Osteoblast (primary cell): ENCODE measurements at regions not wholly inside any gene's neighbourhood (a gene's known extent, or its start where the extent isn't known, plus 50 kb on each side); places are given as distances from the start of the nearest gene placed in this dataset.
A peak's percentile ranks its signal among the peaks of the same experiment; 100 is the strongest.

Source experiments
- DNase-seq: peaks from one replicate; pipeline ENCODE4 v3.0.0; 2011; ENCODE audit warnings: low spot score, mixed read lengths; ENCODE audit not compliant: insufficient read length; ENCODE audit errors: missing footprints
- H2AFZ ChIP-seq: 2 replicates; pipeline ENCODE4 v1.6.0; 2011; ENCODE audit warnings: mild to moderate bottlenecking, low read length
- H3K27ac ChIP-seq: 2 replicates; pipeline ENCODE4 v1.5.1; 2011; ENCODE audit warnings: mild to moderate bottlenecking, low read depth, low read length, moderate library complexity
- H3K27me3 ChIP-seq: 2 replicates; pipeline ENCODE4 v1.6.0; 2012; ENCODE audit warnings: mild to moderate bottlenecking, control low read depth, inconsistent platforms, low read length, moderate library complexity; ENCODE audit not compliant: insufficient read depth
- H3K36me3 ChIP-seq: 2 replicates; pipeline ENCODE4 v1.5.1; 2011; ENCODE audit warnings: mild to moderate bottlenecking, low read length, control low read depth, moderate library complexity; ENCODE audit not compliant: insufficient read depth
- H3K4me1 ChIP-seq: 2 replicates; pipeline ENCODE4 v1.5.1; 2011; ENCODE audit warnings: mild to moderate bottlenecking, low read length, control low read depth, moderate library complexity; ENCODE audit not compliant: insufficient read depth
- H3K4me2 ChIP-seq: 2 replicates; pipeline ENCODE4 v1.6.0; 2011; ENCODE audit warnings: mild to moderate bottlenecking, low read length; ENCODE audit not compliant: insufficient read depth
- H3K4me3 ChIP-seq: fragments of 200-600 bp; sonication (generic); 3 replicates; pipeline ENCODE4 v1.5.1; 2012; ENCODE audit warnings: mild to moderate bottlenecking, low read length, inconsistent platforms; ENCODE audit not compliant: insufficient read depth
- H3K79me2 ChIP-seq: 2 replicates; pipeline ENCODE4 v1.6.0; 2012; ENCODE audit warnings: mild to moderate bottlenecking, low read length, control low read depth, inconsistent platforms; ENCODE audit not compliant: insufficient read depth
- H3K9me3 ChIP-seq: 2 replicates; pipeline ENCODE4 v1.5.1; 2011; ENCODE audit warnings: low read depth, low read length, control low read depth
- H4K20me1 ChIP-seq: 2 replicates; pipeline ENCODE4 v1.6.0; 2012; ENCODE audit warnings: mild to moderate bottlenecking, low read length, control low read depth; ENCODE audit not compliant: insufficient read depth
- TF ChIP-seq, protein P1 (sequence below): IDR thresholded peaks from 2 replicates; pipeline ENCODE4 v1.5.1; 2011; ENCODE audit warnings: mild to moderate bottlenecking, low read depth, low read length, moderate library complexity; ENCODE audit errors: extremely low read depth

DNA sequence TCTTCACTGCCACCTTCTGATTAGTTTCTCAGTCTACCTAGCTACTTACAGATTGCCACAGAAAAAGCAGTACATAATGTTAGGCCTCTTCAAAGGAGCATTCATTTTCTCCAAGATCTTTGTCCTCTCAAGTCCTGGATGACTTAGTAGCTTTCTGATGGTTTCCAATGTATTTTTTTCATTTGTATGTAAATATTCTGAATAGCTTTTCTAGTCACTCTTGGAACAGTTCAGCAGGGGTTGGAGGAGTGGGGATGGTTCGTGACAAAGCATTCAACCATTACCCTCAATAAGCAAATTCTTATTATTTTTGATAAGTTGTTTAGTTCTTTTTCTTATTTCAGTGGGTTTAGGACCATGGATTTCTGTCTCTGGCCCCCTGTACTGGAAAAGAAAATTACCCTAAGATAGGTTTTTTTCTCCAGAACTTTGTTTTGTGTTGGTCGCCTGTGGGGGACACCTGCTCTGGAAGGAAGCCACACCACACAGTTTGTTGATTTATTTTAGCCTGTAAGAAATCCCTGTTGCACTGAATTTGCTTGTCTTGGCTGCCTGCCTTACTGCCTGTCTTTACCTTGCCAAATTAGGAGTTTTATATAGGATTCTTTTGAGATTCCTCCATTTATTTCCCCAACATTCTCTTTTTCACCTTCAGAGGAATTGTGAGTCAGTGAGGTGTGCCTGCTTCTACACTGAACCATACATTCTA lies 247.9 kb downstream of the RFPL4B start:
- H3K27ac ChIP-seq = no peak overlapping the region
- no peak overlapping the region for H2AFZ ChIP-seq
- H3K9me3 ChIP-seq = no peaks in the 10 kb centered on the region
- H3K79me2 ChIP-seq = no peaks in the 10 kb centered on the region
- DNase-seq = no peak
- no peaks in the 10 kb centered on the region for H3K36me3 ChIP-seq
- TF ChIP-seq, protein P1, sequence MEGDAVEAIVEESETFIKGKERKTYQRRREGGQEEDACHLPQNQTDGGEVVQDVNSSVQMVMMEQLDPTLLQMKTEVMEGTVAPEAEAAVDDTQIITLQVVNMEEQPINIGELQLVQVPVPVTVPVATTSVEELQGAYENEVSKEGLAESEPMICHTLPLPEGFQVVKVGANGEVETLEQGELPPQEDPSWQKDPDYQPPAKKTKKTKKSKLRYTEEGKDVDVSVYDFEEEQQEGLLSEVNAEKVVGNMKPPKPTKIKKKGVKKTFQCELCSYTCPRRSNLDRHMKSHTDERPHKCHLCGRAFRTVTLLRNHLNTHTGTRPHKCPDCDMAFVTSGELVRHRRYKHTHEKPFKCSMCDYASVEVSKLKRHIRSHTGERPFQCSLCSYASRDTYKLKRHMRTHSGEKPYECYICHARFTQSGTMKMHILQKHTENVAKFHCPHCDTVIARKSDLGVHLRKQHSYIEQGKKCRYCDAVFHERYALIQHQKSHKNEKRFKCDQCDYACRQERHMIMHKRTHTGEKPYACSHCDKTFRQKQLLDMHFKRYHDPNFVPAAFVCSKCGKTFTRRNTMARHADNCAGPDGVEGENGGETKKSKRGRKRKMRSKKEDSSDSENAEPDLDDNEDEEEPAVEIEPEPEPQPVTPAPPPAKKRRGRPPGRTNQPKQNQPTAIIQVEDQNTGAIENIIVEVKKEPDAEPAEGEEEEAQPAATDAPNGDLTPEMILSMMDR = no peak
- H3K27me3 ChIP-seq = no peaks in the 10 kb centered on the region
- no peaks in the 10 kb centered on the region for H4K20me1 ChIP-seq
- H3K4me2 ChIP-seq = no peak overlapping the region
- H3K4me3 ChIP-seq = no peak overlapping the region
- H3K4me1 ChIP-seq = no peaks in the 10 kb centered on the region

DNA sequence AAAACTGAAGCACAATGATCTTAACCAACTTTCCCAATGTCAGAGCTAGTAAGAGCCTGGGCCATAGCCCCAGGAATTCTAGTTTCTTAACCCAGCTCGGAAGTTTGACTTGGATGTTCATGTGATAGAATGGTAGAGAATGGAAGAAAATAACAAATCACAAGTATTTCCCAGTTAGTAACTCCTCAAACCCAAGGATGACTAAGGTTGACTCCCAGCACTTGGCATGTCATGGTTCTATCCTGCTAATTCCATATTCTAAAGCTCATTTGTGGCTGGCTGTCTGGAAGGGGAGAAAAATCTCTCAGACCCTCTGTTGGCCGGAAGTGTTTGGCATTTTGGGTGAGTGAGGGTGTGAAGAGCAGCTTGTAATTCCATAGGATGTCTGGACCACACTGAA lies 248.7 kb downstream of the RFPL4B start:
- H3K4me3 ChIP-seq = no peak overlapping the region
- H3K4me2 ChIP-seq = no peak overlapping the region
- H3K36me3 ChIP-seq = no peaks in the 10 kb centered on the region
- TF ChIP-seq, protein P1 = no peak
- DNase-seq = no peak
- H2AFZ ChIP-seq = no peak overlapping the region
- H4K20me1 ChIP-seq = no peaks in the 10 kb centered on the region
- H3K9me3 ChIP-seq = no peaks in the 10 kb centered on the region
- H3K79me2 ChIP-seq = no peaks in the 10 kb centered on the region
- H3K27ac ChIP-seq = no peak overlapping the region
- no peaks in the 10 kb centered on the region for H3K4me1 ChIP-seq
- no peaks in the 10 kb centered on the region for H3K27me3 ChIP-seq

DNA sequence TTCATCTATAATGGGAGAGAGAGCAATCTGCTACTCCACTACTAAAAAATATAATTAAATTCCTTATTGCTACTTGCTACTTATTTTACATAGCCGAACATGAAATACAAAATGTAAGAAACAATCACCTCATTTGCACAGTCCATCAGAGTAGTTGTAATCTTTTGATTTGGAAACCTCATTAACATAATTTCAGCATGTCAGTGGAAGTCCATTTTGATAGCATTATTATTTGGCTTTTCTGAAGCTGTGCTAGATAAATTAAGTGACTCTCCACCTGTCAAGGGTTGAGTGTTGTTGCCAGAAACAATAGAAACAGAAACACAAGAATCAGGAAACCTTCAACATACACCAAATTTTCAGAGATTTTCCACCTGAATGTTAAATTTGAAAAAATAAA lies 250.0 kb downstream of the RFPL4B start:
- Histone ChIP-seq H3K27me3 (no peaks in the 10 kb centered on the region), H3K9me3 (no peaks in the 10 kb centered on the region), H3K4me1 (no peaks in the 10 kb centered on the region), H3K27ac (no peak overlapping the region), H2AFZ (no peak overlapping the region), H3K36me3 (no peaks in the 10 kb centered on the region), H4K20me1 (no peaks in the 10 kb centered on the region), H3K4me2 (no peak overlapping the region), H3K4me3 (no peak overlapping the region), H3K79me2 (no peaks in the 10 kb centered on the region)
- TF ChIP-seq, protein P1 = no peak
- no peak for DNase-seq

DNA sequence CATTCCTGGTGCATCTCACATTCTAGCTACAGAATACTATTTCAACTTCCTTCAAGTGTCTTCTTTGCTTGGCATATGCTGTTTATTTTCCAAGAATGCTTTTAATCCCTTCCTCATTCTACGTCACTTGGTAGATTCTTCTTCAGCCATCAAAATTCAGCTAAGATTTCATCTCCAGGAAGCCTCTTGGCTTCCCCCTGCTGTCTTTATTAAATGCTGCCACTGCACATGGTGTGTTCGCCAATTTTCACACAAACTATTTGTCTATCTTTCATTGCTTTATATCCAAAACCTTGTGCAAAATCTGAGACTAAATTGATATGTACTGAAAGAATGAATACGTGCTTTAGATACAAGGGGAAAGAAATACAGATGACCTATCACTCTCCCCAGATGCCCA lies 253.0 kb downstream of the RFPL4B start:
- H3K79me2 ChIP-seq = no peaks in the 10 kb centered on the region
- no peak overlapping the region for H3K4me2 ChIP-seq
- H3K4me1 ChIP-seq = no peaks in the 10 kb centered on the region
- no peaks in the 10 kb centered on the region for H3K36me3 ChIP-seq
- no peaks in the 10 kb centered on the region for H3K9me3 ChIP-seq
- H2AFZ ChIP-seq = no peak overlapping the region
- H4K20me1 ChIP-seq = no peaks in the 10 kb centered on the region
- DNase-seq = no peak
- H3K27me3 ChIP-seq = no peaks in the 10 kb centered on the region
- no peak overlapping the region for H3K4me3 ChIP-seq
- no peak overlapping the region for H3K27ac ChIP-seq
- TF ChIP-seq, protein P1 = peak; percentile 44
